ENCODE measurements at regions not wholly inside any gene's neighbourhood (a gene's known extent, or its start where the extent isn't known, plus 50 kb on each side); places are given as distances from the start of the nearest gene placed in this dataset.

DNA sequence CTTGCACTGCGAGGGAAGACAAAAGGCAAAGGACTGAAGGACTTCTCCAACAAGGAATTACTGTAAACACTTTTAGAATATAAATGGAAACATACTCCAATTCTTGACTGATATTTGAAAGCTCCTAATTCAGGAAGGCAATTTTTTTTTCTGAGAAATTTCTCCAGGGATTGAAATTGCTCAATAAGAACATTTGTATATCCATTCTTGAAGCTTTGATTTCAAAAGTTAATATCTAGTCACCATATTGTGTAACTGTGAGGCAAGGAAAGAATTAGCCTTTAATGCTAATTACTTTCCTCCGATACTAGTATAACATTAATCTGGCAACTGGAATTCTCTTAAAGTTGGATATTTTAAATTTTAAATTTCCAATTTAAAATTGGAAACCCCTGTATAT lies 188.4 kb upstream of the COL1A2 start:
- ATAC-seq (peak; percentile 63), DNase-seq (ENCODE audit: low spot score) (no peak)
- intact Hi-C loops (cut with DNase I), result no loop called here

DNA sequence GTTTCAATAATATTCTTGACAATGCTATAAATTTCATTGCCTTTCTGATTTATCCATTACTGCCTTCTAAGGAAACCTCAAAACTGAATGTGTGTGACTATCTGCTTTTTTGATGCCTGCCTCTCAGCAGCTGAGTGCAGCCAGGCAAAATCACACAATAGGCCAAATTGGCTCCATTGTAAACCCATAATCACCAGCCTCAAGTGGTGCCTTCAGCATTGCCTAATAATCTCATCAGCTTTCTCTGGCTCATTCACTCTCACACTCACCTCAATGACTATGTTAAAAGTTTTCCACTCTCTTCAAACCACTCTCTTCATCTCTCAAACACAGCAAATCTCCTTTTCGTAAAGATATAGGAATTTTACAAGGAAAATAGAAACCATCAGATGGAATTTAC lies 182.5 kb upstream of the COL1A2 start:
- DNase-seq (ENCODE audit: low spot score) (no peak), ATAC-seq (no peak)
- intact Hi-C loops (cut with DNase I), result no loop called here

DNA sequence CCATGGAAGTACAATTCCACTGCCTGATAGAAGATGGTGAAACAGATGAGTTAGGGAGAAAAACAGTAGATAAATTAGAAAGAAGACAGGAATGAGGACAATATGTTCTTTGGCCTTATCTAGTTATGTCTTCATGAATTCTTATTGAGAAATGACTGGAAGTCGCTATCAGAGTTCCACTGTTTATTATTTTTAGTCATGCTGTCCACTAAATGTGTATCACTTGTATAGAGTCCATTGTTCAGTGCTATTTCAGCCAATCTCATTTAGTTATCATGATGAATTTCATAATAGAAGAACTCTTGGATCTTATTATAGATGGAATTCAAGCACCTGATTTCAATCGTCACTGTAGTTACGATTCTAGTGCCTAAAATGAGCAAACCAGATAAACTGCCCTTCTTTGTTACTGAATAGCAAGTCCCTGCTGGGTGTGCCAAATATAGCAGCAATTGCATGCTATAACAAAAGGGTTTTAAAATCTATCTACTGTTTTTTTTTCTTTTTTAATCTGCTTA lies 177.7 kb upstream of the COL1A2 start:
- intact Hi-C loops (cut with DNase I), result no loop called here
- ATAC-seq, result no peak
- DNase-seq (ENCODE audit: low spot score), result no peak

DNA sequence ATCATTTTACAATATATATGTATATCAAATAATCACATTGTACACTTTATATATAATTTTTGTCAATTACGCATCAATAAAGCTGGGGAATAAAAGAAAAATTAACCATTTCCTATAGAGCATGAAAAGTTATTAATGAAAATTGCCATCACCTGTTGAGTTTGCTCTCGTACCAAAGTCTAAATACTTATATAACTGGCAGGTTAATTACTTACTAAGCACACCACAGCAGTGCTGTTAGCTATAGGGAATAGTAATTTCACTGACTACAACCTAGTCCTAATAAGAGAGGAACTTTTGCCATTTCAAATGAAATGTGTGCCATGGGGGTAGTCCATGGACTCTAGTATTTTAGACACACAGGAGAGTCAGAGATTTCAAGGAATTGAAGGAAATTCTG lies 176.9 kb upstream of the COL1A2 start:
- DNase-seq (ENCODE audit: low spot score), result no peak
- intact Hi-C loops (cut with DNase I), result no loop called here
- ATAC-seq, result no peak

DNA sequence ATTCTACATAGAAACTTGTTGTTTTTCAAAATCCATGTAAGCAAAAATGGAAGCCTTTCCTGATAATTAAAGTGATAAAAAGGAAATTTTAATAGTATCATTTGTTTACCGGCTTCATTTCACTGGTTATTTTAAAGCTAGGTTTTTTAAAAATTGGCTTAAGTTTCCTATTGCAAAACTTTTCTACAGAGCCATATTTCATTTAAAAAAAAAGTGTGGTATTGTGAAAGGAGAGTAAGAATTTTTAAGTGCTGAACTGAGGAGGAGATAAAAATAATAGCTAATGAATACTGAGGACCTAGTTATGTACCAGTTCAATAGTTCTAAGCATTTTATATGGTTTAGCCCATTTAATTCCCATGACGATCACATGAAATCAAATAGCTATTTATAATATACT lies 172.2 kb upstream of the COL1A2 start:
- intact Hi-C loops (cut with DNase I), result no loop called here

DNA sequence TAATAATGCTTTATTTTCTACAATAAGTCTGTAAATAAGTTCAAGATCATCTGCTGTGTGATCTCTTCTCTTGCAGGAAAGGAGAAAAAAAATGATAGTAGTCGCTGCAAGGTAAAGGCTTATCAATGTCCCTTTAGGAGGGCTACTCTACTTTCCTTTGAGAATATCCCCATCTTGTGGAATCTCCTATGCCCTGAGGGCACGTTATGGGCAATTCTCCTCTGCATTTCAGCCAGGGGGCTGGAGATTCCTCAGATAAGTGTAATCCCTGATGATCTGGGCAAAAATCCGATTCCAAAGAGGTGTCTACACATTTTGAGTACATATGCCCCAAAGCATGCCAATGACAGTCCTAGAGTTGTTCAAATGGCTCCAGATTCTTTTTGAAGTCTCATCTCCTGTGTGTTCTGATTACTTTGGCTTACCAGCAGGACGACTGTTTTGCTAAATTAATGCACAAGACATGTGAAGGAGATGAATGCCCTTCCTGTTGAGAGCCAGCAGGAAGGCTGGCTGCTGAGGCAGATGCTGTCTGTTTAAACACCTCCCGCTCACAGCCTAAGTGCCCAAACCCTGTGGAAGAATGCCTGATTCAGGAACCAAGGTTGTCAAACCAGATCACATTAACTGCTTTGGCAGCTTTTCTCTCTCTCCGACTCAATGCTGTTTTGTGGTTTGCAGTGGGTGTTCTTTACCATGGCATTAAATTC lies 171.2 kb upstream of the COL1A2 start:
- intact Hi-C loops (cut with DNase I), result no loop called here
- DNase-seq (ENCODE audit: low spot score) (no peak), ATAC-seq (no peak)

More for the DNA sequence above, 172.2 kb upstream of the COL1A2 start:
- ATAC-seq, result no peak
- no peak for DNase-seq (ENCODE audit: low spot score)

DNA sequence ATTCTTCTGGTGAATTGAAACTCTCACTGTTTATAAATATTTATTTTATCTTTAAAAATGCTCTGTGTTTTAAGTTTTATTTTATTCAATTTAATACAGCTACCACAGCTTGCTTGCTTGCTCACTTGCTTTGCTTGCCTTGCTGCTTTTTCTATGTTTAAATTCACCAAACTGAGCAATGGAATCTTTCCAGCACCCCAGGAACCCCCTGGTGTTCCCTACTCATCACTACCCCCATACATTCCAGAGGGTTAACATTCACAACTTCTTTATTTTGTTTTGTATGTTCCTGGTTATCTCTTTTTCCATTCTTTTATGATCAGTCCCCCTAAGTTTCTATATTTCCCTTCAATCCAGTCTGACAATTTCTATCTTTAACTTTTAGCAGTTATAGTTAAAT lies 166.5 kb upstream of the COL1A2 start:
- intact Hi-C loops (cut with DNase I), result no loop called here
- ATAC-seq, result no peak
- DNase-seq (ENCODE audit: low spot score), result no peak

DNA sequence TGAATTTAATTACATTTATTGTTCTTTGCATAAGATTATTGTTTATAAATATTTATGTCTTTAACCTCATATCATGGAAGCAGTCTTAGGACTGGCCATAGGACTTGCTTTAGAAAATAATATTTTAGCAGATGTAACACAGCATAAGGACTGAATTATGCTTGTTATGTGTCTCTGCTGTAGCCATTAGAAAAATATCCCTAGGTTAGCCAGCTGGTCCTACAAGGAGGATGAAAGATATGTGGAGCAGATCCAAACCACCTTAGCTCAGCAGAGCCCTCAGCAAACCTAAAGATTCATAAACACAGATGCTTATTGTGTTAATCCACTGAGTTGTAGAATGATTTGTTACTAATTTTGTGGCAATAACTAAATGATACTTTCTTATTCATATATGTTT lies 166.0 kb upstream of the COL1A2 start:
- intact Hi-C loops (cut with DNase I), result no loop called here
- ATAC-seq (no peak), DNase-seq (ENCODE audit: low spot score) (no peak)

DNA sequence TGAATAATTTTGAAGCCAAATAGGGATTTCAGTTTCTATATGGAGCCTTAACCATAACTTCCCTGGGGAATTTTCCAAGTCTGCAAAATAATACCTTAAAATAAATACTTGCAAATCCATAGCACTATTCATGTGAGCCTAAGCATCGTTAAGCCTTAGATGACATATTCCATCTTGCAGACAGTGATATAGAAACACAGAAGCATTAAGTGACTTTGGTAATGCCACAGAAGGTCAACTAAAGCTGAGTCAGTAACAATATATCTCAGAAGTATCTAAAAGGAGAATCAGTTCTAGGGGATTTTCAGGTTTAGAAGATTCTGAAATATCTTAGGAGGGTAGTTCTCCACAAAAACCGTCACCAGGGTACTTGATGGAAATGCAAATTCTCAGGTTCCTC lies 163.4 kb upstream of the COL1A2 start:
- ATAC-seq, result no peak
- DNase-seq (ENCODE audit: low spot score), result no peak
- intact Hi-C loops (cut with DNase I), result no loop called here

DNA sequence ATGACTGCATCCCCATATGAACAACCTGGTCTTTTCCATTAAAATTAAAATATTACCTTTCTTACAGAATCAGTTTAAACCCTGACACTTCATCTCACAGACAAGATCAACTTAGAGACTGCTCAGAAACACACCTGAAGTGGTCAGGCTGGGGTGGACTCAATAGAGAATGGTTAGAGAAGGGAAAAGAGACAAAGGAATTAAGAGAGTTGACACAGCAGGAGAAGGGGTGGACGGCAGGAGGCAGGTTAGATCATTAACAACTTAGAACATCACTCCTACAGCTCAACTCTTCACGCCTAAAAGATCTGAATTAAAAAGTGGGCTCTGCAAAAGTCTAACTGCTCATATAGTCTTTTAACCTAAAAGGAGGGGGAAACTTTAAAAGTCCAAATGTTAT lies 157.7 kb upstream of the COL1A2 start:
- DNase-seq (ENCODE audit: low spot score), result no peak
- ATAC-seq, result no peak
- intact Hi-C loops (cut with DNase I), result no loop called here

DNA sequence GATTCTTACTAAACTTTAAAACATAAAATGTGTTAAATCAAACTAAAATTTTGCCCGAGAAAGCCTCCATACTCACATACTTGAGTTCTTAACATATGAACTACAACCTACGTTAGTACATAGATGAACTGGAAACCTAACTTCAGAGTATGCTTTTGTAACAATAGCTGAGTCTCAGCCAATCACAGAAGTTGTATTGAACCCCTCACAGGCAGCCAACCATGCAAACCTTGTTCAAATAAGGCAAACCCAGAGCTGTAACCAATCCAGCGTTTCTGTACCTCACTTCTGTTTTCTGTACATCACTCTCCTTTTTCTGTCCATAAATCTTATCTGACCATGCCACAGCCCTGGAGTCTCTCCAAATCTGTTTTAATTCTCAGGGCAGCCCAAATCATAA lies 157.3 kb upstream of the COL1A2 start:
- DNase-seq (ENCODE audit: low spot score) (no peak), ATAC-seq (no peak)
- intact Hi-C loops (cut with DNase I), result no loop called here

DNA sequence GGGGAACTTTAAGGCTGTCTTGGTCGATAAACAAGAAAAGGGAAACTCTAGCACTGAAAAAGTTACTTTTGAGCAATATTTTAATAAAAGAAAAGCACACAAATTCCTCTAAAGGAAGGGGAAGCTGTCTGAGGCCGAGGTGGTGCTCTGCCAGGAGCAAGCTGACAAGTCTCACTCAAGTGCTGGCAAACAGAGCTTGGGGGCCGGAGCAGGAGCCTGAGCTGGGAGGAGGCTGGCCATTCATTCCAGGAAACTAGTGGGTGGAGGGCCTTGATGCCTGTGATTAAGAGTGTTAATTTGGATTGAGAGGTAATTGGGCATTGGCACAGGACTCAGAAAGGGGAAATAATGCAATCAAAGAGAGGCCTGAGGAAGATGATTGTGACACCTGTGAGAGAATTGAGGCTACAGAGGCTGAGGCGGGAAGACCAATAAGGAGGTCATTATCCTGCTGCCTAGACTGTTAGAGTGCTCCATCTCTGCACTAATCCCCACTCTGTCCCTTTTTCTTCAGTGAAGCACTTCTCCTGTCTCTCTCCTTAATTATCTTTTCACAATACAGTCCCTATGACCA lies 154.9 kb upstream of the COL1A2 start:
- no peak for DNase-seq (ENCODE audit: low spot score)
- peak; percentile 50 for ATAC-seq
- intact Hi-C loops (cut with DNase I), result no loop called here

DNA sequence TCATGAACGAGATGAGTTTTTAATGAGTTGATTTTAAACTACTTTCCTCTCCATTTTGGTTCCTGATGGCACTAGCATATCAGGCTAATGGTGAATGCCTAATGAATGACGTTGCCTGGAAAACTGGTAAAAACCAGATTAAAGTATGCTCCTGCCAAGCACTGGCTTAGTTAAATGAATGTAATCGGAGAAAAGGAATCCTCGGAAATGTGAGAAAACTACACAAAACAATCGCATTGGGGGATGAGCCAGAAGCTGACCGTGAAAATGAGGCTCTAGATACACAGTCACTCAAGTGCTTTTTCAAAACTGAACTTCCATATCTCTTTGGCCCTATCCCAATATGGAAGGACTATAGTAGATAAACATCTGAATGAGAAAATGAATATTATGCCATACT lies 153.8 kb upstream of the COL1A2 start:
- intact Hi-C loops (cut with DNase I), result no loop called here
- no peak for ATAC-seq

DNA sequence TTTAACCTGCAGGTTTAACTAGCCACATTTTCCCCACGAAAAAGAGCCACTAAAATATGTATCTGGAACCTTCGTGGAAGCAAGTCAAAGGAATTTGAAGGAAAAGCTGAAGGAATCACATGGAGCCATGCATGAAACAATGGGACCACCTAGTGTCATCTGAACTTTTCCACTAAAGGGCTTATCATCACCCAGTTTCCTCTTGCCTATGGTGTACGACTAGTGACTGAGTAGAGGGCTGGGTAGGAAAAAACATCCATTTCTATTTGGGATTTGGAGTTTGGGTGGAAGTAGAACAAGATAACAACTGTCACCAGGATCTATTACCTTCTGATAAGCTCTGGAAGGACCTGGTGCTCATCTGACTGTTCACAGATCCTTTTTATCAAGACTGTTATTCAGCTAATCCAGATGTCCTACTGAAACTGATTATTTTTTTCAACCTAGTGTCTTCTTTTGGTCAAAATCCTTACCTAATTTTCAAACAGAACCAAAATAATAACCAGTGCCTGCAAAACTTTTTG lies 153.2 kb upstream of the COL1A2 start:
- ATAC-seq (no peak), DNase-seq (ENCODE audit: low spot score) (no peak)
- intact Hi-C loops (cut with DNase I), result no loop called here

More for the DNA sequence above, 153.8 kb upstream of the COL1A2 start:
- no peak for DNase-seq (ENCODE audit: low spot score)

DNA sequence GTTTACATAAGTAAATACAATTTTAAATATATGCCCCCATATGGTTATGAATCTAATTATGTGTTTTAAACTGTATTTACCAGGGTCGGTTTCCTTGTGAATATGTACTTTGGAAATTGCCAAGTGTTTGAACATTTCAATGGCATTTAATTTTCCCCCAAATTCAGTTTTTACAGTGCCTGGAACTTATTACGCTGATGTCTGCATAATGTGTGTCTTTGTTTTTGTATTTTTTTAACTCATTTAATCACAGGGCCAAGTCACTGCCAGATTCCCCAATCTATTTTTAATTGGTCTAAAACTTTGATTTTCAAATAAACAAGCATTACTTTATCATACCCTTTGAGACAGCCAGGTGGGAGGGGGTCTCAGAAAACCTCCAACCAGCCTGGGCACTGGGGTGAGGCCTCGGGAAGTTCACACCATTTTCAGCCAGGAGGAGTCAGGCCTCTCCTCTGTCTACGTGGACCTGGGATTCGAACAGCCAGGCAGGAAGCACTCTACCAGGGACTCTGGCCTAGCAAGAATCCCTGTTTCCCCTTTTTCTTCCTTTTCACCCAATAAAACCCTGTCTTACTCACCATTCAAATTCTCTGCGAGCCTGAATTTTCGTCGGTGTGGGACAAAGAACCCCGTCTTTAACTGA lies 151.5 kb upstream of the COL1A2 start:
- ATAC-seq (no peak), DNase-seq (ENCODE audit: low spot score) (no peak)
- intact Hi-C loops (cut with DNase I), result no loop called here

DNA sequence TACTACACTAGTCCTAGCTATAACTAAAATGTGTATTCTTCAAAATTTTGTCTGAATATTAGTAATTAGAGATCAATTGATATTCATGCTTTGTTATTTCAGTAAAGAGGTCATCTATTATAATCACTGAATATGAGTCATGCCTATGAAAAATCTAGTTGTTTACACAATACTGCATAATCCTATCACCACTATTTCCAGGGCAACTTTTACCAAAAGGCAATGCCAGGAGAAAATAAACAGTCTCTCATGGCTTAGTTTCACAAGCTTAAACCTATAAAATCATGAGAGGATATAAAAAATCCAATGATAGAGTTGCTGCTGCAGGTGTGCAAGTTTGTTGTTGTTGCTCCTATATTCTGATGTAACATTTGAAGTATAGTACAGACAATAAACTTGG lies 149.9 kb upstream of the COL1A2 start:
- ATAC-seq (no peak), DNase-seq (ENCODE audit: low spot score) (no peak)
- intact Hi-C loops (cut with DNase I), result no loop called here

DNA sequence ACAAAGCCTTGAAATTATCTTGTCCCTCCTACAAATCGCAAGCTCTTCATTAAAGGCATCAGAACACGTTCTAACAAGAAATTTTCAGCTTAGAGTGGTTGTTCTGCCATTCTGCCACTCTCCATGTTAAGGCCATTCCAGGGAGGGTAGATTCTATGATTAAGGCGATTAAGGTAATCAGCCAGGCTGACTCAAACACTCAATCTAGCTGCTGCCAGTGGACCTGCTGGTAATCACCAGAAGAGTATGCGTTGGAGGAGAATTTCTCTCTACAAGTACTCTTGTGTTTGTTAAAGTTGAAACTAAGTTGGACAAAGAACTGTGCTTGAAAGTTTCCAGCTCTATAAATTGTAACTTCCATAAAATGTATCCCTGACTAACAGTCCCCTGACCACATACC lies 149.2 kb upstream of the COL1A2 start:
- no peak for DNase-seq (ENCODE audit: low spot score)
- ATAC-seq, result no peak
- intact Hi-C loops (cut with DNase I), result no loop called here

DNA sequence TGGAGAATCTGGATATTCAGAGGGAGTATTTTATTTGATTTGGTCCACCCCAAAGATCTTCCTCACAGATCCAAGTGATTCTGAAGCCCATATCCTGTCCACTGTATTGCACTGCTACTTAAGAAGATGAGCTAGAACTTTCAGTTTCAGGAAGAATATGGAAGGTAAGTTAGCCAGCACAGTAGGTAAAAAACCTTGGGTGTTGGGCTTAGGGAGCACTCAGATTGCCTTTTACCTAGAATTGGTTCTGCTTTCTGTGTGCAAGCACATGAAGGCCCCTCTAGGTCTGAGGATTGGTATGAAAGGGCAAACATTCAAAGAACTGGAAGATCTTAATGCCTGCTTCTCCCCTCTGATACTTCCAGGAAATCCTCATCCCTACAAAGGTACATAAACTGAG lies 146.7 kb upstream of the COL1A2 start:
- intact Hi-C loops (cut with DNase I), result no loop called here
- DNase-seq (ENCODE audit: low spot score), result no peak
- no peak for ATAC-seq

DNA sequence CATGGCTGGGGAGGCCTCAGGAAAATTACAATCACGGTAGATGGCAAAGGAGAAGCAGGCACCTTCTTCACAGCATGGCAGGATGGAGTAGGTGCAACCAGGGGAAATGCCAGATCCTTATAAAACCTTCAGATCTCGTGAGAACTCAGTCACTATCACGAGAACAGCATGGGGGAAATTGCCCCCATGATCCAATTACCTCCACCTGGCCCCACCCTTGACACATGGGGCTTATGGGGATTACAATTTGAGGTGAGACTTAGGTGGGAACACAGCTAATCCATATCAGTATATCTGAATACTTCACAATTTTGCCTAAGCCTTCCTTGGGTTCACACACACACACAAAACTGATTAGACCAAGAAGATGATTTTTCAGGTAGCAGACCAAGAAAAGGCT lies 145.1 kb upstream of the COL1A2 start:
- intact Hi-C loops (cut with DNase I), result no loop called here
- DNase-seq (ENCODE audit: low spot score) (no peak), ATAC-seq (no peak)

DNA sequence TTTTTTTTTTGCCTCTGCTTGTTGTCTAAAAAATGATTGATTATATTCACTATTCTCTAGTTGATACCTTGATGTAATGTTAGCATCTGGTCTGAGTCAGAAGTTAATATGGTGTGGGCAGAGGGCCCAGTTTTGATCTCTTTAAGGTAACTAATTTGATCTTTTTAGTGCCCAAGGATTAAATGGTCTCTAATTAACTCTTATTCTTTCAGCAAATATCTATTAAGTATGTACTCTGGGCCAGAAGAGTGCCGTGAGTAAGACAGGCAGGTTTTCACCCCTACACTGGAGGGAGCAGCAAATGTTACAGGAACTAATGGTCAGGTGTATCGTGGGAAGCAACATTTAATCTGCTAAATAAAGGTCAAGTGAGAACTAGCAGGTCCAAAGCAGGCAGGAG lies 144.6 kb upstream of the COL1A2 start:
- intact Hi-C loops (cut with DNase I), result no loop called here
- ATAC-seq (no peak), DNase-seq (ENCODE audit: low spot score) (no peak)
